IMR-90 (cell line): ENCODE measurements at regions not wholly inside any gene's neighbourhood (a gene's known extent, or its start where the extent isn't known, plus 50 kb on each side); places are given as distances from the start of the nearest gene placed in this dataset.

Source experiments
- FOS ChIP-seq: fragments of 150-350 bp; IDR thresholded peaks from 2 replicates; pipeline ENCODE4 v1.6.1; 2016; ENCODE audit warnings: low read depth, low read length
- MAFK ChIP-seq: IDR thresholded peaks from 2 replicates; pipeline ENCODE4 v1.6.1; 2012; ENCODE audit warnings: low read depth, low read length, improper control_type of control experiment
- MXI1 ChIP-seq: IDR thresholded peaks from 2 replicates; pipeline ENCODE4 v1.6.1; 2012; ENCODE audit warnings: low read depth, mild to moderate bottlenecking, low read length, moderate library complexity, borderline replicate concordance
- NFE2L2 ChIP-seq: fragments of 150-350 bp; IDR thresholded peaks from 2 replicates; pipeline ENCODE4 v1.6.1; 2016; ENCODE audit warnings: low read depth, mild to moderate bottlenecking, low read length
- POLR2A ChIP-seq: IDR thresholded peaks from 2 replicates; pipeline ENCODE4 v1.6.1; 2012; ENCODE audit warnings: mild to moderate bottlenecking, low read depth, low read length
- RAD21 ChIP-seq: IDR thresholded peaks from 2 replicates; pipeline ENCODE4 v1.6.1; 2012; ENCODE audit warnings: low read length, improper control_type of control experiment
- TF ChIP-seq, protein P1 (sequence below): conservative IDR thresholded peaks from 2 replicates; pipeline ENCODE4 v1.5.1; 2012; ENCODE audit warnings: mild to moderate bottlenecking, low read depth, low read length, improper control_type of control experiment
- TF ChIP-seq, protein P2 (sequence below): fragments of 150-350 bp; IDR thresholded peaks from 2 replicates; pipeline ENCODE4 v1.6.1; 2017; ENCODE audit warnings: mild to moderate bottlenecking, antibody characterized with exemption, low read length, low read depth

GRCh38 chr5:164431634-164432304 is 926.4 kb downstream of the MAT2B start:
- TF ChIP-seq, protein P1, sequence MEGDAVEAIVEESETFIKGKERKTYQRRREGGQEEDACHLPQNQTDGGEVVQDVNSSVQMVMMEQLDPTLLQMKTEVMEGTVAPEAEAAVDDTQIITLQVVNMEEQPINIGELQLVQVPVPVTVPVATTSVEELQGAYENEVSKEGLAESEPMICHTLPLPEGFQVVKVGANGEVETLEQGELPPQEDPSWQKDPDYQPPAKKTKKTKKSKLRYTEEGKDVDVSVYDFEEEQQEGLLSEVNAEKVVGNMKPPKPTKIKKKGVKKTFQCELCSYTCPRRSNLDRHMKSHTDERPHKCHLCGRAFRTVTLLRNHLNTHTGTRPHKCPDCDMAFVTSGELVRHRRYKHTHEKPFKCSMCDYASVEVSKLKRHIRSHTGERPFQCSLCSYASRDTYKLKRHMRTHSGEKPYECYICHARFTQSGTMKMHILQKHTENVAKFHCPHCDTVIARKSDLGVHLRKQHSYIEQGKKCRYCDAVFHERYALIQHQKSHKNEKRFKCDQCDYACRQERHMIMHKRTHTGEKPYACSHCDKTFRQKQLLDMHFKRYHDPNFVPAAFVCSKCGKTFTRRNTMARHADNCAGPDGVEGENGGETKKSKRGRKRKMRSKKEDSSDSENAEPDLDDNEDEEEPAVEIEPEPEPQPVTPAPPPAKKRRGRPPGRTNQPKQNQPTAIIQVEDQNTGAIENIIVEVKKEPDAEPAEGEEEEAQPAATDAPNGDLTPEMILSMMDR: no peak
- TF ChIP-seq, protein P2, sequence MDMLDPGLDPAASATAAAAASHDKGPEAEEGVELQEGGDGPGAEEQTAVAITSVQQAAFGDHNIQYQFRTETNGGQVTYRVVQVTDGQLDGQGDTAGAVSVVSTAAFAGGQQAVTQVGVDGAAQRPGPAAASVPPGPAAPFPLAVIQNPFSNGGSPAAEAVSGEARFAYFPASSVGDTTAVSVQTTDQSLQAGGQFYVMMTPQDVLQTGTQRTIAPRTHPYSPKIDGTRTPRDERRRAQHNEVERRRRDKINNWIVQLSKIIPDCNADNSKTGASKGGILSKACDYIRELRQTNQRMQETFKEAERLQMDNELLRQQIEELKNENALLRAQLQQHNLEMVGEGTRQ: no peak
- TF ChIP-seq MAFK (no peak), POLR2A (no peak), FOS (no peak), MXI1 (no peak), RAD21 (no peak), NFE2L2 (no peak)
